CD14-positive monocyte (primary cell): ENCODE measurements at regions not wholly inside any gene's neighbourhood (a gene's known extent, or its start where the extent isn't known, plus 50 kb on each side); places are given as distances from the start of the nearest gene placed in this dataset.

Experiments used
- DNase-seq, 3 donors: peaks; one replicate each; pipeline ENCODE4 v3.0.0-alpha.2; 2011 to 2022
- H2AFZ ChIP-seq: 2 replicates; pipeline ENCODE4 v1.6.0; 2012; ENCODE audit warnings: mild to moderate bottlenecking, low read depth, low read length, inconsistent platforms; ENCODE audit not compliant: insufficient read depth, poor library complexity, severe bottlenecking
- H3K27ac ChIP-seq, 2 donors: 1 replicate in 1 of 2; 2 replicates in 1 of 2; pipeline ENCODE4 v1.5.1; 2012 to 2013; ENCODE audit warnings: low read length in 2 of 2, control low read depth in 1 of 2, inconsistent platforms in 1 of 2, low read depth in 1 of 2, mild to moderate bottlenecking in 1 of 2
- H3K27me3 ChIP-seq, 2 donors: one replicate each; pipeline versions ENCODE4 v1.6.0 to v1.6.1; 2011 to 2013; ENCODE audit warnings: low read length in 2 of 2; ENCODE audit not compliant: control insufficient read depth in 2 of 2, insufficient read depth in 2 of 2
- H3K36me3 ChIP-seq, 2 donors: replicated peaks in 1 of 2; 1 replicate in 1 of 2; 2 replicates in 1 of 2; pipeline versions ENCODE4 v1.5.1 to v1.6.1; 2012 to 2013; ENCODE audit warnings: low read length in 2 of 2, control low read depth in 1 of 2, inconsistent platforms in 1 of 2, mild to moderate bottlenecking in 1 of 2; ENCODE audit not compliant: insufficient read depth in 2 of 2, control insufficient read depth in 1 of 2
- H3K4me1 ChIP-seq, 2 donors: 1 replicate in 1 of 2; 2 replicates in 1 of 2; pipeline versions ENCODE4 v1.5.1 to v1.6.1; 2012 to 2013; ENCODE audit warnings: low read length in 2 of 2, control low read depth in 1 of 2, inconsistent platforms in 1 of 2, mild to moderate bottlenecking in 1 of 2, moderate library complexity in 1 of 2; ENCODE audit not compliant: insufficient read depth in 2 of 2, control insufficient read depth in 1 of 2
- H3K4me2 ChIP-seq: replicated peaks from 2 replicates; pipeline ENCODE3; 2012; ENCODE audit warnings: low read length, moderate library complexity, mild to moderate bottlenecking; ENCODE audit not compliant: poor library complexity, severe bottlenecking; ENCODE audit errors: extremely low read depth
- H3K4me3 ChIP-seq, 3 experiments: fragments of 200-600 bp in 1 of 3; sonication (generic) in 1 of 3; replicated peaks in 1 of 3; 1 replicate in 2 of 3; 2 replicates in 1 of 3; pipeline ENCODE4 v1.5.1; 2011 to 2013; ENCODE audit warnings: low read length in 3 of 3, mild to moderate bottlenecking in 3 of 3, control low read depth in 2 of 3, low read depth in 2 of 3, inconsistent platforms in 1 of 3, moderate library complexity in 1 of 3
- H3K79me2 ChIP-seq: 2 replicates; pipeline ENCODE4 v1.6.0; 2012; ENCODE audit warnings: mild to moderate bottlenecking, control low read depth, inconsistent platforms, low read length, moderate library complexity; ENCODE audit not compliant: insufficient read depth
- H3K9ac ChIP-seq: 2 replicates; pipeline ENCODE4 v1.6.0; 2017; ENCODE audit warnings: low read length, mild to moderate bottlenecking; ENCODE audit not compliant: insufficient read depth, poor library complexity, severe bottlenecking
- H3K9me3 ChIP-seq, 2 donors: replicated peaks in 1 of 2; 1 replicate in 1 of 2; 2 replicates in 1 of 2; pipeline versions ENCODE4 v1.5.1 to v1.6.1; 2012 to 2013; ENCODE audit warnings: low read length in 2 of 2, control low read depth in 1 of 2; ENCODE audit not compliant: control insufficient read depth in 1 of 2, insufficient read depth in 1 of 2
- H4K20me1 ChIP-seq: 2 replicates; pipeline ENCODE4 v1.6.0; 2012; ENCODE audit warnings: mild to moderate bottlenecking, low read length, control low read depth, moderate library complexity; ENCODE audit not compliant: insufficient read depth
- H3K27ac Mint-ChIP-seq, 7 donors: one replicate each; pipeline ENCODE4 v1.8.0; 2020; ENCODE audit warnings: mild to moderate bottlenecking in 7 of 7, mixed read lengths in 7 of 7, moderate library complexity in 6 of 7, inconsistent platforms in 2 of 7
- H3K27me3 Mint-ChIP-seq, 3 donors: one replicate each; pipeline ENCODE4 v1.8.0; 2021 to 2022; ENCODE audit warnings: low read depth in 3 of 3, mild to moderate bottlenecking in 3 of 3, mixed read lengths in 3 of 3, moderate library complexity in 3 of 3, inconsistent platforms in 1 of 3
- H3K36me3 Mint-ChIP-seq, 2 donors: one replicate each; pipeline ENCODE4 v1.8.0; 2020; ENCODE audit warnings: mixed read lengths in 2 of 2, inconsistent platforms in 1 of 2, mild to moderate bottlenecking in 1 of 2
- H3K4me1 Mint-ChIP-seq: one replicate; pipeline ENCODE4 v1.8.0; 2020; ENCODE audit warnings: mild to moderate bottlenecking, mixed read lengths
- H3K4me3 Mint-ChIP-seq, 2 donors: one replicate each; pipeline ENCODE4 v1.8.0; 2020; ENCODE audit warnings: mild to moderate bottlenecking in 2 of 2, mixed read lengths in 2 of 2, moderate library complexity in 1 of 2
- H3K9me3 Mint-ChIP-seq, 7 donors: one replicate each; pipeline ENCODE4 v1.8.0; 2020 to 2022; ENCODE audit warnings: mixed read lengths in 7 of 7, mild to moderate bottlenecking in 6 of 7, moderate library complexity in 6 of 7, inconsistent platforms in 2 of 7
- CTCF ChIP-seq: fragments of 200-600 bp; IDR thresholded peaks from one replicate; pipeline ENCODE4 v1.8.0; 2022; ENCODE audit warnings: antibody characterized with exemption, mild to moderate bottlenecking
- WGBS: methylation state at CpG from one replicate; pipeline ENCODE4 v1.1.5; 2013; ENCODE audit warnings: missing lambda C conversion rate; ENCODE audit not compliant: insufficient coverage; 5-methylcytosine and 5-hydroxymethylcytosine counted together
- intact Hi-C, 2 donors: fragments of 100-400 bp; cut with micrococcal nuclease; formaldehyde crosslinking; loops; one replicate each; pipeline versions ENCODE4 v1.15.0 to v1.15.1; 2023

- H3K9ac ChIP-seq, result no peak overlapping the region
- intact Hi-C loops, result no loop called here
- no peaks in the 10 kb centered on the region for H4K20me1 ChIP-seq
- H3K27ac ChIP-seq, result no peak overlapping the region
- no peak overlapping the region for H3K4me2 ChIP-seq
- Mint-ChIP-seq H3K4me3 (no peak overlapping the region), H3K9me3 (peaks cover 1 to 19% (median 10%) of the 10 kb centered on the region in 7 donors), H3K36me3 (no peaks in the 10 kb centered on the region), H3K27ac (no peak overlapping the region), H3K27me3 (peaks cover 34 to 45% (median 44%) of the 10 kb centered on the region in 3 donors), H3K4me1 (peaks cover 10% of the 10 kb centered on the region)
- TF ChIP-seq CTCF, result peak; percentile 39
- H3K27me3 ChIP-seq, result peaks cover 34% of the 10 kb centered on the region in 2 donors
- no peak overlapping the region for H2AFZ ChIP-seq
- H3K9me3 ChIP-seq, result peaks cover 0 to 19% of the 10 kb centered on the region in 2 donors
- DNase-seq, result no peak
- no peaks in the 10 kb centered on the region for H3K36me3 ChIP-seq
- WGBS, result no CpG with 5 or more reads among the region's 1 CpG
- H3K4me3 ChIP-seq, result no peak overlapping the region
- H3K4me1 ChIP-seq, result no peaks in the 10 kb centered on the region
- no peaks in the 10 kb centered on the region for H3K79me2 ChIP-seq
Measured at GRCh38 chr1:47529520-47530098, 91.8 kb downstream of the FOXD2 start.

- Histone ChIP-seq H3K4me3 (peak overlapping the region in 1 of 3 experiments; percentile 18), H3K36me3 (no peaks in the 10 kb centered on the region), H3K9me3 (peaks cover 0 to 19% of the 10 kb centered on the region in 2 donors), H2AFZ (no peak overlapping the region), H4K20me1 (no peaks in the 10 kb centered on the region), H3K27ac (no peak overlapping the region), H3K4me1 (no peaks in the 10 kb centered on the region), H3K9ac (no peak overlapping the region), H3K27me3 (peaks cover 39 to 40% of the 10 kb centered on the region in 2 donors), H3K4me2 (peak overlapping the region; percentile 17), H3K79me2 (no peaks in the 10 kb centered on the region)
- H3K27me3 Mint-ChIP-seq, result peaks cover 41 to 62% (median 48%) of the 10 kb centered on the region in 3 donors
- peaks cover under 1 to 18% (median 10%) of the 10 kb centered on the region in 7 donors for H3K9me3 Mint-ChIP-seq
- intact Hi-C loops, result no loop called here
- 17% methylated on average over 26 of the region's 54 CpGs for WGBS
- H3K27ac Mint-ChIP-seq, result no peak overlapping the region
- peak overlapping the region; percentile 58 to 87 for H3K4me3 Mint-ChIP-seq
- no peak for TF ChIP-seq CTCF
- peaks cover 2% of the 10 kb centered on the region for H3K4me1 Mint-ChIP-seq
- no peaks in the 10 kb centered on the region for H3K36me3 Mint-ChIP-seq
- no peak for DNase-seq
Measured at GRCh38 chr1:47532921-47533792, 95.3 kb downstream of the FOXD2 start.
